Stomach (tissue), 4 donors: ENCODE measurements at regions not wholly inside any gene's neighbourhood (a gene's known extent, or its start where the extent isn't known, plus 50 kb on each side); places are given as distances from the start of the nearest gene placed in this dataset.

Experiments used
- EP300 ChIP-seq: sonication (generic); formaldehyde crosslinking; IDR thresholded peaks from one replicate; pipeline ENCODE4 v1.6.1; 2017; ENCODE audit warnings: antibody characterized with exemption
- POLR2A ChIP-seq, 4 donors: fragments of 450-650 bp; IDR thresholded peaks; one replicate each; pipeline ENCODE4 v1.6.1; 2016; ENCODE audit warnings: antibody characterized with exemption in 4 of 4, control low read depth in 2 of 4, mild to moderate bottlenecking in 1 of 4, moderate library complexity in 1 of 4
- POLR2AphosphoS5 ChIP-seq, 3 donors: sonication (generic); formaldehyde crosslinking; IDR thresholded peaks; one replicate each; pipeline ENCODE4 v1.6.1; 2016; ENCODE audit warnings: antibody characterized with exemption in 3 of 3
- TF ChIP-seq, protein P1 (sequence below), 7 experiments: fragments of 450-650 bp in 4 of 7; fragments of 200-600 bp in 3 of 7; sonication (generic) in 3 of 7; IDR thresholded peaks; one replicate each; pipeline ENCODE4 v1.5.1; 2016 to 2019; ENCODE audit warnings: antibody characterized with exemption in 7 of 7, control low read depth in 2 of 7, mild to moderate bottlenecking in 1 of 7

DNA sequence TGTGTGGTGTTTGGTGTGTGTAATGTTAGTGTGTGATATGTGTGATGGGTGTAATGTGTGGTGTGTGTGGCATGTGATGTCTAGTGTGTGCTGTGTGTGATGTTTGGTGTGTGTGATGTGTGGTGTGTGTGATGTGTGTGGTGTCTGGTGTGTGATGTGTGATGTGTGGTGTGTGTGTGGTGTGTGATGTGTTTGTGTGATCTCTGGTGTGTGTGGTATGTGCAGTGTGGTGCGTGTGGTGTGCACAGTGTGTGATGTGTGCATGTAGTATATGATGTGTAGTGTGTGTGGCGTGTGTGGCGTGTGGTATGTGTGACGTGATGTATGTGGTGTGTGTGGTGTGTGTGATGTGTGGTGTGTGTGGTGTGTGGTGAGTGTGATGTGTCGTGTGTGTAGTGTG lies 150.3 kb downstream of the TMEM18 start:
- TF ChIP-seq, protein P1, sequence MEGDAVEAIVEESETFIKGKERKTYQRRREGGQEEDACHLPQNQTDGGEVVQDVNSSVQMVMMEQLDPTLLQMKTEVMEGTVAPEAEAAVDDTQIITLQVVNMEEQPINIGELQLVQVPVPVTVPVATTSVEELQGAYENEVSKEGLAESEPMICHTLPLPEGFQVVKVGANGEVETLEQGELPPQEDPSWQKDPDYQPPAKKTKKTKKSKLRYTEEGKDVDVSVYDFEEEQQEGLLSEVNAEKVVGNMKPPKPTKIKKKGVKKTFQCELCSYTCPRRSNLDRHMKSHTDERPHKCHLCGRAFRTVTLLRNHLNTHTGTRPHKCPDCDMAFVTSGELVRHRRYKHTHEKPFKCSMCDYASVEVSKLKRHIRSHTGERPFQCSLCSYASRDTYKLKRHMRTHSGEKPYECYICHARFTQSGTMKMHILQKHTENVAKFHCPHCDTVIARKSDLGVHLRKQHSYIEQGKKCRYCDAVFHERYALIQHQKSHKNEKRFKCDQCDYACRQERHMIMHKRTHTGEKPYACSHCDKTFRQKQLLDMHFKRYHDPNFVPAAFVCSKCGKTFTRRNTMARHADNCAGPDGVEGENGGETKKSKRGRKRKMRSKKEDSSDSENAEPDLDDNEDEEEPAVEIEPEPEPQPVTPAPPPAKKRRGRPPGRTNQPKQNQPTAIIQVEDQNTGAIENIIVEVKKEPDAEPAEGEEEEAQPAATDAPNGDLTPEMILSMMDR (IDR thresholded peaks at IDR 0.05) = no peak
- TF ChIP-seq POLR2AphosphoS5 (IDR thresholded peaks at IDR 0.05) (no peak), POLR2A (IDR thresholded peaks at IDR 0.05) (no peak), EP300 (no peak)
